ENCODE measurements at regions not wholly inside any gene's neighbourhood (a gene's known extent, or its start where the extent isn't known, plus 50 kb on each side); places are given as distances from the start of the nearest gene placed in this dataset.

DNA sequence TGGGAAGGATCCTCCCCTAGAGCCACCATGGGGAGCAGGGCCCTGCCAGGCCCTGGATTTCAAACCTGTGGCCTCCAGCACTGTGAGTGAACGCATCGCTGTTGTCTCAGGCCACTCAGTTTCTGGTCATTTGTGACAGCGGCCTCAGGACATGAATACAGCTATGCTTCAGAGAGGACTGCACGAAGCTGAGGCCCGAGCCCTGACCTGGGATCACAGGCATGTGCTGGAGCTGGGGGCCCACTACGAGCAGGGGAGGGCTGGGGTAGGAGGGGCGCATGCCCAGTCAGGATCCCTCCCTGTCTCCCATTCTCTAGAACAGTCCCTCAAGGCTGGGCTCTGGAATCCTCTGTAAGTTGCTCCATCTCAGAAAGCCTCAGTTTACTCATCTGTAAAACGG is 242.1 kb downstream of the CTTN start:
- Histone ChIP-seq H3K27me3 (ENCODE audit: insufficient read depth, low read length) (no peaks in the 10 kb centered on the region), H3K4me1 (ENCODE audit: control insufficient read depth in 1 of 2, insufficient read depth in 2 of 2, low read length in 2 of 2) (no peaks in the 10 kb centered on the region), H3K4me3 (replicated peaks in 1 of 2; ENCODE audit: low read depth in 1 of 2, low read length in 2 of 2) (no peak overlapping the region), H3K79me2 (ENCODE audit: insufficient read depth, low read length) (no peaks in the 10 kb centered on the region), H3K9me3 (ENCODE audit: control insufficient read depth in 1 of 2, insufficient read depth in 1 of 2, low read depth in 1 of 2, low read length in 2 of 2) (no peaks in the 10 kb centered on the region), H3K4me2 (ENCODE audit: low read length) (no peak overlapping the region), H2AFZ (ENCODE audit: low read depth, low read length, poor library complexity, severe bottlenecking) (no peak overlapping the region), H3K36me3 (ENCODE audit: control insufficient read depth in 1 of 2, insufficient read depth in 2 of 2, low read length in 2 of 2) (no peaks in the 10 kb centered on the region), H4K20me1 (ENCODE audit: insufficient read depth) (no peaks in the 10 kb centered on the region), H3K9ac (ENCODE audit: low read length) (no peak overlapping the region), H3K27ac (ENCODE audit: low read depth, low read length) (no peak overlapping the region), H3K9me2 (ENCODE audit: insufficient read depth) (no peaks in the 10 kb centered on the region)
- intact Hi-C loops (cut with micrococcal nuclease), result no loop called here
- POLR2A ChIA-PET, result no interaction called here
- no peak for DNase-seq (ENCODE audit: low read depth, low spot score)
- no peak for ATAC-seq
- RAD21 ChIA-PET (ENCODE audit: low non-redundant PET in 1 of 2, low total read pairs in 2 of 2, uncharacterized antibody in 2 of 2, unreplicated experiment in 2 of 2), result no interaction called here
- BruUV-seq (replicated peaks), result no TSS peak
- TF ChIP-seq FOSL1 (IDR thresholded peaks at IDR 0.05; ENCODE audit: low read depth) (no peak), ELF1 (IDR thresholded peaks at IDR 0.05; ENCODE audit: borderline replicate concordance, low read depth) (no peak), SP1 (IDR thresholded peaks at IDR 0.05; ENCODE audit: low read depth) (no peak), SRF (IDR thresholded peaks at IDR 0.05; ENCODE audit: low read depth) (no peak), CEBPB (IDR thresholded peaks at IDR 0.05; ENCODE audit: low read depth) (no peak), EGR1 (IDR thresholded peaks at IDR 0.05; ENCODE audit: low read depth) (no peak), POLR2AphosphoS5 (IDR thresholded peaks at IDR 0.05; ENCODE audit: low read depth, low read length) (no peak), TCF7L2 (IDR thresholded peaks at IDR 0.05; ENCODE audit: borderline replicate concordance, extremely low read depth, insufficient read depth, insufficient read length) (no peak), JUND (IDR thresholded peaks at IDR 0.05) (no peak), CBX3 (IDR thresholded peaks at IDR 0.05; ENCODE audit: low read depth) (no peak), SIN3A (IDR thresholded peaks at IDR 0.05; ENCODE audit: low read depth) (no peak), POLR2A (IDR thresholded peaks at IDR 0.05; ENCODE audit: borderline replicate concordance, extremely low read depth, insufficient read depth, insufficient read length) (no peak), YY1 (IDR thresholded peaks at IDR 0.05; ENCODE audit: extremely low read depth, insufficient replicate concordance, low read depth, low read length) (no peak)
- TF ChIP-seq, protein P1, sequence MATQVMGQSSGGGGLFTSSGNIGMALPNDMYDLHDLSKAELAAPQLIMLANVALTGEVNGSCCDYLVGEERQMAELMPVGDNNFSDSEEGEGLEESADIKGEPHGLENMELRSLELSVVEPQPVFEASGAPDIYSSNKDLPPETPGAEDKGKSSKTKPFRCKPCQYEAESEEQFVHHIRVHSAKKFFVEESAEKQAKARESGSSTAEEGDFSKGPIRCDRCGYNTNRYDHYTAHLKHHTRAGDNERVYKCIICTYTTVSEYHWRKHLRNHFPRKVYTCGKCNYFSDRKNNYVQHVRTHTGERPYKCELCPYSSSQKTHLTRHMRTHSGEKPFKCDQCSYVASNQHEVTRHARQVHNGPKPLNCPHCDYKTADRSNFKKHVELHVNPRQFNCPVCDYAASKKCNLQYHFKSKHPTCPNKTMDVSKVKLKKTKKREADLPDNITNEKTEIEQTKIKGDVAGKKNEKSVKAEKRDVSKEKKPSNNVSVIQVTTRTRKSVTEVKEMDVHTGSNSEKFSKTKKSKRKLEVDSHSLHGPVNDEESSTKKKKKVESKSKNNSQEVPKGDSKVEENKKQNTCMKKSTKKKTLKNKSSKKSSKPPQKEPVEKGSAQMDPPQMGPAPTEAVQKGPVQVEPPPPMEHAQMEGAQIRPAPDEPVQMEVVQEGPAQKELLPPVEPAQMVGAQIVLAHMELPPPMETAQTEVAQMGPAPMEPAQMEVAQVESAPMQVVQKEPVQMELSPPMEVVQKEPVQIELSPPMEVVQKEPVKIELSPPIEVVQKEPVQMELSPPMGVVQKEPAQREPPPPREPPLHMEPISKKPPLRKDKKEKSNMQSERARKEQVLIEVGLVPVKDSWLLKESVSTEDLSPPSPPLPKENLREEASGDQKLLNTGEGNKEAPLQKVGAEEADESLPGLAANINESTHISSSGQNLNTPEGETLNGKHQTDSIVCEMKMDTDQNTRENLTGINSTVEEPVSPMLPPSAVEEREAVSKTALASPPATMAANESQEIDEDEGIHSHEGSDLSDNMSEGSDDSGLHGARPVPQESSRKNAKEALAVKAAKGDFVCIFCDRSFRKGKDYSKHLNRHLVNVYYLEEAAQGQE (IDR thresholded peaks at IDR 0.05; ENCODE audit: low read depth), result no peak
- TF ChIP-seq, protein P2, sequence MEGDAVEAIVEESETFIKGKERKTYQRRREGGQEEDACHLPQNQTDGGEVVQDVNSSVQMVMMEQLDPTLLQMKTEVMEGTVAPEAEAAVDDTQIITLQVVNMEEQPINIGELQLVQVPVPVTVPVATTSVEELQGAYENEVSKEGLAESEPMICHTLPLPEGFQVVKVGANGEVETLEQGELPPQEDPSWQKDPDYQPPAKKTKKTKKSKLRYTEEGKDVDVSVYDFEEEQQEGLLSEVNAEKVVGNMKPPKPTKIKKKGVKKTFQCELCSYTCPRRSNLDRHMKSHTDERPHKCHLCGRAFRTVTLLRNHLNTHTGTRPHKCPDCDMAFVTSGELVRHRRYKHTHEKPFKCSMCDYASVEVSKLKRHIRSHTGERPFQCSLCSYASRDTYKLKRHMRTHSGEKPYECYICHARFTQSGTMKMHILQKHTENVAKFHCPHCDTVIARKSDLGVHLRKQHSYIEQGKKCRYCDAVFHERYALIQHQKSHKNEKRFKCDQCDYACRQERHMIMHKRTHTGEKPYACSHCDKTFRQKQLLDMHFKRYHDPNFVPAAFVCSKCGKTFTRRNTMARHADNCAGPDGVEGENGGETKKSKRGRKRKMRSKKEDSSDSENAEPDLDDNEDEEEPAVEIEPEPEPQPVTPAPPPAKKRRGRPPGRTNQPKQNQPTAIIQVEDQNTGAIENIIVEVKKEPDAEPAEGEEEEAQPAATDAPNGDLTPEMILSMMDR (IDR thresholded peaks at IDR 0.05 in 2 of 3, conservative IDR thresholded peaks at IDR 0.05 in 1 of 3; ENCODE audit: borderline replicate concordance in 1 of 3, insufficient read depth in 1 of 3, low read depth in 2 of 3, low read length in 2 of 3), result no peak
- TF ChIP-seq, protein P3, sequence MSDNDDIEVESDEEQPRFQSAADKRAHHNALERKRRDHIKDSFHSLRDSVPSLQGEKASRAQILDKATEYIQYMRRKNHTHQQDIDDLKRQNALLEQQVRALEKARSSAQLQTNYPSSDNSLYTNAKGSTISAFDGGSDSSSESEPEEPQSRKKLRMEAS (IDR thresholded peaks at IDR 0.05), result no peak
- TF ChIP-seq, protein P4, sequence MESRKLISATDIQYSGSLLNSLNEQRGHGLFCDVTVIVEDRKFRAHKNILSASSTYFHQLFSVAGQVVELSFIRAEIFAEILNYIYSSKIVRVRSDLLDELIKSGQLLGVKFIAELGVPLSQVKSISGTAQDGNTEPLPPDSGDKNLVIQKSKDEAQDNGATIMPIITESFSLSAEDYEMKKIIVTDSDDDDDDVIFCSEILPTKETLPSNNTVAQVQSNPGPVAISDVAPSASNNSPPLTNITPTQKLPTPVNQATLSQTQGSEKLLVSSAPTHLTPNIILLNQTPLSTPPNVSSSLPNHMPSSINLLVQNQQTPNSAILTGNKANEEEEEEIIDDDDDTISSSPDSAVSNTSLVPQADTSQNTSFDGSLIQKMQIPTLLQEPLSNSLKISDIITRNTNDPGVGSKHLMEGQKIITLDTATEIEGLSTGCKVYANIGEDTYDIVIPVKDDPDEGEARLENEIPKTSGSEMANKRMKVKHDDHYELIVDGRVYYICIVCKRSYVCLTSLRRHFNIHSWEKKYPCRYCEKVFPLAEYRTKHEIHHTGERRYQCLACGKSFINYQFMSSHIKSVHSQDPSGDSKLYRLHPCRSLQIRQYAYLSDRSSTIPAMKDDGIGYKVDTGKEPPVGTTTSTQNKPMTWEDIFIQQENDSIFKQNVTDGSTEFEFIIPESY (IDR thresholded peaks at IDR 0.05; ENCODE audit: extremely low read depth, insufficient replicate concordance, low read length), result no peak
- TF ChIP-seq, protein P5, sequence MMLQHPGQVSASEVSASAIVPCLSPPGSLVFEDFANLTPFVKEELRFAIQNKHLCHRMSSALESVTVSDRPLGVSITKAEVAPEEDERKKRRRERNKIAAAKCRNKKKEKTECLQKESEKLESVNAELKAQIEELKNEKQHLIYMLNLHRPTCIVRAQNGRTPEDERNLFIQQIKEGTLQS (IDR thresholded peaks at IDR 0.05), result no peak
- CTCF ChIA-PET, result no interaction called here
